Cardiac fibroblast (primary cell): ENCODE measurements at regions not wholly inside any gene's neighbourhood (a gene's known extent, or its start where the extent isn't known, plus 50 kb on each side); places are given as distances from the start of the nearest gene placed in this dataset.

Source experiments
- DNase-seq, 2 donors: peaks; one replicate each; pipeline versions ENCODE4 v3.0.0 to v3.0.0-alpha.2; 2010; ENCODE audit warnings: low read depth in 2 of 2
- H3K4me3 ChIP-seq, 2 donors: replicated peaks in 1 of 2; 1 replicate in 1 of 2; 2 replicates in 1 of 2; pipeline ENCODE4 v1.5.1; 2011; ENCODE audit warnings: low read depth in 2 of 2, low read length in 2 of 2, mild to moderate bottlenecking in 2 of 2, moderate library complexity in 1 of 2
- TF ChIP-seq, protein P1 (sequence below): IDR thresholded peaks from one replicate; pipeline ENCODE4 v1.5.1; 2011; ENCODE audit warnings: low read depth, mild to moderate bottlenecking, low read length, inconsistent platforms

DNA sequence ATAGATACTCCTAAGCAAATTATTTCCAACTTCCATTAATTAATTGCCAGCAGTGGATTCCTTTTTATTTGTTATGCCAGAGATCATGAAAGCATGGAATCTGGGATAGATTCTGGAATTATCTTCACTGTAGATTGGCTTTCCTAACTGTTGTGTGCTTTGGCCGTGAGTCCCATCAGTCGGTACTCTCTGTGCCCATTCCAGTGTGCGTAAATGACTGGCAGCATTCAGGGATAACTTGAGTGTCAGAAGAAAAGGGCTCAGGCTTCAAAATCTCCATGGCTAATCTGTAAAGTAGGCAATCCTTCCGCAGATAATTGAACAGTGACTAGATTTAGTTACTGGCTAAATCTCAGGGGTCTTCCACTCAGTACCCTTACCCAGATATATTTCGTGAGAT lies 76.8 kb upstream of the TMEM164 start:
- H3K4me3 ChIP-seq: no peak overlapping the region
- TF ChIP-seq, protein P1, sequence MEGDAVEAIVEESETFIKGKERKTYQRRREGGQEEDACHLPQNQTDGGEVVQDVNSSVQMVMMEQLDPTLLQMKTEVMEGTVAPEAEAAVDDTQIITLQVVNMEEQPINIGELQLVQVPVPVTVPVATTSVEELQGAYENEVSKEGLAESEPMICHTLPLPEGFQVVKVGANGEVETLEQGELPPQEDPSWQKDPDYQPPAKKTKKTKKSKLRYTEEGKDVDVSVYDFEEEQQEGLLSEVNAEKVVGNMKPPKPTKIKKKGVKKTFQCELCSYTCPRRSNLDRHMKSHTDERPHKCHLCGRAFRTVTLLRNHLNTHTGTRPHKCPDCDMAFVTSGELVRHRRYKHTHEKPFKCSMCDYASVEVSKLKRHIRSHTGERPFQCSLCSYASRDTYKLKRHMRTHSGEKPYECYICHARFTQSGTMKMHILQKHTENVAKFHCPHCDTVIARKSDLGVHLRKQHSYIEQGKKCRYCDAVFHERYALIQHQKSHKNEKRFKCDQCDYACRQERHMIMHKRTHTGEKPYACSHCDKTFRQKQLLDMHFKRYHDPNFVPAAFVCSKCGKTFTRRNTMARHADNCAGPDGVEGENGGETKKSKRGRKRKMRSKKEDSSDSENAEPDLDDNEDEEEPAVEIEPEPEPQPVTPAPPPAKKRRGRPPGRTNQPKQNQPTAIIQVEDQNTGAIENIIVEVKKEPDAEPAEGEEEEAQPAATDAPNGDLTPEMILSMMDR: no peak
- no peak for DNase-seq

DNA sequence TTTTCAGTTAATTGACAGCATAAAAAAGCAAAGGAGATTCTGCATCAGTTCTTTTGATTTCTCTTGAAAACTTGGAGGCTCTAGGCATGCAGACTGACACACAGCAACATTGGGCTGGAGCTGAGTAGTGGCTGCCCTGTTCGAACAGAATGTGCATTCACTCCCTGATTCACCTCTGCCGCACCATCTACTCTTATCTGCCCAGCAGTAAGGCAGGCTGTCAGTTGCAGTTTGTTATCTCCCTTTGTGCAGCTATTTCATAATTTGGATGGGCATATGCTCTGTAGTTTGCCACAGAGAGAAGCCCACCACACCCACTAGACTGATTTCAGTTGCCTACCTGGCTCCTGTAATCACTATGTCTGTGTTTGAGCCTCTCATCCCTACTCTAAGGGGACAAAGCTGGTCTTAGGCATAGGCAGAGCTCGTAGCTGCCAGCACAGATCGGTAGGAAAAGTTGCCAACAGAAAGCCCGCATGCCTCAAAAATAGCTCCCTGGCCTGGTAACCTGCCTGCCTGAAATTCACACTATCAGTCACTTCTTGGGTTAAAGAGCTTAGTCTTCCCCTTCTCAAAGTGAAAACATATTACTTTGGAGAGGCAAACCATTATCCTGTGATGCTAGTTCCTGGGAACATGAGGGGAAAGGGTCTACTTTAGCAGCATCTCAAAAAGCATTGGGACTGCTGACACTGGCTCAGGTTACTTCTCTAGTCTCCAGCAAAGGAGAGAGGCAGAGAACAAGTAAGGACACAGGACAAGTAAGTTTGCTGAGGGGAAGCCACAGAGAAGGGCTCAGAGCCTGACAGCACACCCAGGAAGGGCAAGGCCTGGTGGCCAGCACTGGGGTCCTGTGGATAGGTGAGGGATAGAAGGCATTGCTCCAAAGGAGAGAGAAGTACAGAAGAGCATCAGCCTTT lies 75.9 kb upstream of the TMEM164 start:
- TF ChIP-seq, protein P1: no peak
- DNase-seq: no peak

GRCh38 chrX:109927663-109928273 lies 75.1 kb upstream of the TMEM164 start:
- TF ChIP-seq, protein P1: no peak
- DNase-seq: no peak
- H3K4me3 ChIP-seq: no peak overlapping the region

More for the DNA sequence above, 75.9 kb upstream of the TMEM164 start:
- H3K4me3 ChIP-seq: no peak overlapping the region

DNA sequence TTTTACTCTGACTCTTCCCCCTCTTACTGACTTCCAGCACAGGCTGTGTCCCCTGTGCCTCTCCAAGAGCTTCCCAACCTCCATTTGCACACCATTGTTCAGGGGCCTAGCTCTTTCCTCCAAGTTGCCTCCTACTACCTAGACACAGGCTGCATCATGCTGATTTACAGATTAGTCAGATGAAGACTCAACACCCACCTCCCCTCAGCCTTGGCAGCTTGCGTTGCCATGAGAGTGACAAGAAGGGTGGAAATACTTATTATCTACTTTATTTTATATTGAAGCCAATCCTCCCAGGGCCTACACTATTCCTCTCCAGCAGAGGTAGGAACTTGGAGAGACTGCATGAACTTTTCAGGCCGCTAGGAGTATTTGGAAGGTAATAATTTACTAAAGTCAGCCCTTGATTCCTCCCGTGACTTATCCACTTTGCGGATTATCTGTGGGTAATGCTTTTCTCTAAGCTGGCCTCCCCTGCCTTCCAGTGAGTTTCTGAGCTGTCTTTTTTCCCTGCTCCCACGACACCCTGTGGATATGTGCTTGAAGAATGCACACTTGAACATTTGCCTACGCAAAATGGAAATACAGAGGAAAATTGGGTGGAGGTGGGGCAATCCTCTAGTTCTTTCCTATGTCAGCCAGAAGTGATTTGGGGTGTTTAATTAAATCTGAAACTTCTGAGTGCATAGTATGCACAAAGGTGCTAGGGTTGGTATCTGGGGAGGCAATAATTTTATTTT lies 74.1 kb upstream of the TMEM164 start:
- no peak for DNase-seq
- H3K4me3 ChIP-seq: no peak overlapping the region
- TF ChIP-seq, protein P1: no peak

DNA sequence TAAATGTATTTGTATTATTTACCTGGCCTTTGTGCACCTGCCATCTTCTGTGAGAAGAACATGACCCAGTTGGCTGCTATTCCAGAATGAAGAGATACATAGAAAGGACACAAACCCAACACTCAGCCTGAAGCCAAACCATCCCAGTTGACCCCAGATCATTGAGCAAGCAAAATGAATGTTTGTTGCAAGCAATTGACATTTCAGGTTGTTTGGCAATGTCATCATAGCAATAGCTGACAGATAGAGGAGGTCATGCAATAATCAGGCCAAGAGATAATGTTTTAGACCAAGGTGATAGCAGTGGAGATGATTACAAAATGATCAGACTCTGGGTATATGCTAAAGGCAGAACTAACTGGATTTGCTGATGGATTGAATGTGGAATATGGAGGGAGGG lies 71.2 kb upstream of the TMEM164 start:
- DNase-seq: no peak
- TF ChIP-seq, protein P1: no peak
- H3K4me3 ChIP-seq: no peak overlapping the region

- DNase-seq: peak; percentile 64 to 80
- no peak overlapping the region for H3K4me3 ChIP-seq
- TF ChIP-seq, protein P1: no peak
Measured at GRCh38 chrX:109934434-109934833, 68.5 kb upstream of the TMEM164 start.
